ENCODE measurements at regions not wholly inside any gene's neighbourhood (a gene's known extent, or its start where the extent isn't known, plus 50 kb on each side); places are given as distances from the start of the nearest gene placed in this dataset.

DNA sequence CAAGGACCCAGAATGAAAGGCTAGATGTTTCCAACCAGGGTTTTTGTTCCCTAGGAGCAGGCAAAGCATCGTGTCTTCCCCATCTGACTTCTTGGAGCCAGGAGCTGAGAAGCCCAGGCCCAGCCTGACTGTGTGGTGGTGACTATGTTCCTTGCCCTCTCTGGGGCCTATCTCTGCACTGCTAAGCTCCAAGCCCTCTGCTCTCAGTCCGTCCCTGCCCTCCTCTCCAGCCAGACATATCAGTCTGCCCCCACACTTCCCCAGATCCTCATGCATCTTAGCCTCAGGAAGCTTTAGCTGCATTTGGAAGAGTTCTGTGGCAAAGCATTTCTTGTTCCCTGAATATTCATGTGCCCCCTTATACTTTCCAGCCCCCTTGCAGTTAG, 196.6 kb downstream of the CYP26B1 start:
- TF ChIP-seq BACH1 (tag; IDR thresholded peaks at IDR 0.05), result no peak
- TF ChIP-seq, protein P1, sequence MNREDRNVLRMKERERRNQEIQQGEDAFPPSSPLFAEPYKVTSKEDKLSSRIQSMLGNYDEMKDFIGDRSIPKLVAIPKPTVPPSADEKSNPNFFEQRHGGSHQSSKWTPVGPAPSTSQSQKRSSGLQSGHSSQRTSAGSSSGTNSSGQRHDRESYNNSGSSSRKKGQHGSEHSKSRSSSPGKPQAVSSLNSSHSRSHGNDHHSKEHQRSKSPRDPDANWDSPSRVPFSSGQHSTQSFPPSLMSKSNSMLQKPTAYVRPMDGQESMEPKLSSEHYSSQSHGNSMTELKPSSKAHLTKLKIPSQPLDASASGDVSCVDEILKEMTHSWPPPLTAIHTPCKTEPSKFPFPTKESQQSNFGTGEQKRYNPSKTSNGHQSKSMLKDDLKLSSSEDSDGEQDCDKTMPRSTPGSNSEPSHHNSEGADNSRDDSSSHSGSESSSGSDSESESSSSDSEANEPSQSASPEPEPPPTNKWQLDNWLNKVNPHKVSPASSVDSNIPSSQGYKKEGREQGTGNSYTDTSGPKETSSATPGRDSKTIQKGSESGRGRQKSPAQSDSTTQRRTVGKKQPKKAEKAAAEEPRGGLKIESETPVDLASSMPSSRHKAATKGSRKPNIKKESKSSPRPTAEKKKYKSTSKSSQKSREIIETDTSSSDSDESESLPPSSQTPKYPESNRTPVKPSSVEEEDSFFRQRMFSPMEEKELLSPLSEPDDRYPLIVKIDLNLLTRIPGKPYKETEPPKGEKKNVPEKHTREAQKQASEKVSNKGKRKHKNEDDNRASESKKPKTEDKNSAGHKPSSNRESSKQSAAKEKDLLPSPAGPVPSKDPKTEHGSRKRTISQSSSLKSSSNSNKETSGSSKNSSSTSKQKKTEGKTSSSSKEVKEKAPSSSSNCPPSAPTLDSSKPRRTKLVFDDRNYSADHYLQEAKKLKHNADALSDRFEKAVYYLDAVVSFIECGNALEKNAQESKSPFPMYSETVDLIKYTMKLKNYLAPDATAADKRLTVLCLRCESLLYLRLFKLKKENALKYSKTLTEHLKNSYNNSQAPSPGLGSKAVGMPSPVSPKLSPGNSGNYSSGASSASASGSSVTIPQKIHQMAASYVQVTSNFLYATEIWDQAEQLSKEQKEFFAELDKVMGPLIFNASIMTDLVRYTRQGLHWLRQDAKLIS (CRISPR knock-in tag; IDR thresholded peaks at IDR 0.05), result no peak
- TF ChIP-seq TAF1 (IDR thresholded peaks at IDR 0.05; ENCODE audit: control insufficient read depth, extremely low read depth, insufficient read depth, low read length, severe bottlenecking), result no peak
- no peak for TF ChIP-seq POLR2AphosphoS5 (IDR thresholded peaks at IDR 0.05; ENCODE audit: control insufficient read depth, insufficient read depth, low read depth, low read length)

Measured in K562 (cell line).